Activated effector memory CD4-positive, alpha-beta T cell treated with anti-CD3 and anti-CD28 coated beads, Interleukin-2, amount 50 U/mL, for 16 hours (primary cell): ENCODE measurements at regions not wholly inside any gene's neighbourhood (a gene's known extent, or its start where the extent isn't known, plus 50 kb on each side); places are given as distances from the start of the nearest gene placed in this dataset.
A peak's percentile ranks its signal among the peaks of the same experiment; 100 is the strongest.

Experiments
- DNase-seq: peaks from one replicate; pipeline ENCODE4 v3.0.0-alpha.2; 2020

- peak; percentile 60 for DNase-seq
These were observed 93.2 kb upstream of the SYT13 start for GRCh38 chr11:45379162-45379863.

- DNase-seq = peak; percentile 38
These were observed 92.4 kb upstream of the SYT13 start for GRCh38 chr11:45378516-45378915.

GRCh38 chr11:45374653-45375059 lies 88.5 kb upstream of the SYT13 start:
- peak; percentile 61 for DNase-seq

- peak; percentile 2 for DNase-seq
These were observed 88.0 kb upstream of the SYT13 start for GRCh38 chr11:45374130-45374529.

DNA sequence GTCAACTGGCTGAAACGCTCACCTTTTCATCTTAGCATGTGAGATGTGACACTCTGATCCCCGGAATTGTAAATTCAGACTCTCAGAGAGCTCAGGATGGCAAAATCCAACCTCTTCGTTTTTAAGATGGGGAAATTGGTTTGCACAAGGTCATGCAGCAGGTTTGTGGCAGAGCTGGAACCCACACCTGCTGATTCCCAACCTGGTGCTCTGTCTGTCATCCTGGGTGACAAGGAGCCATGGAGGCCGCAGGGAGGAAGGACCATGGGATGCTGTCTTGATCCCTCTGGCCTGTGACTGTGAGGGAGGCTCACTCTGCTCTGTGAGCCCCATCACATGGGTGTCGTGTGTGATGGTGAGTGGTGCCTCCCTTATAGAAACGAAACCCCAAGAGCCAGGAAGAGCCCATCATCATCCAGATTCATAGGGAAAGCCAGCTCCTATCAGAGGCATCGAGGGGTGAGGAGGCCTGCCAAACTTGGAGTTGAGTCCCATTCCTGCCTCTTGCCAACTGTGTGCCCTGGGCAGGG lies 87.4 kb upstream of the SYT13 start:
- peak; percentile 31 for DNase-seq

DNA sequence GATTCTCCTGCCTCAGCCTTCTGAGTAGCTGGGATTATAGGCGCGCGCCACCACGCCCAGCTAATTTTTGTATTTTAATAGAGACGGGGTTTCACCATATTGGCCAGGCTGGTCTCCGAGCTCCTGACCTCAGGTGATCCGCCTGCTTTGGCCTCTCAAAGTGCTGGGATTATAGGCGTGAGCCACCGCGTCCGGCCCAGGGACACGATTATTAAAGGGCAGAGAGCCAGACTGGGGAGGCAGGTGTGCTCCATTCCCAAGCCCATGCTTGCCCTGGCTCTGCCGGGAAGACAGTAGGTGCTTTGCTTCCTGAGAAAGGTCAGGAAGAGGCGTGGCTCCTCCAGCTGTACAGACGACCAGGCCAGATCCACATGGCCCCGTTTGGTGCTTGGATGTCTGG lies 86.3 kb upstream of the SYT13 start:
- peak; percentile 61 for DNase-seq

DNA sequence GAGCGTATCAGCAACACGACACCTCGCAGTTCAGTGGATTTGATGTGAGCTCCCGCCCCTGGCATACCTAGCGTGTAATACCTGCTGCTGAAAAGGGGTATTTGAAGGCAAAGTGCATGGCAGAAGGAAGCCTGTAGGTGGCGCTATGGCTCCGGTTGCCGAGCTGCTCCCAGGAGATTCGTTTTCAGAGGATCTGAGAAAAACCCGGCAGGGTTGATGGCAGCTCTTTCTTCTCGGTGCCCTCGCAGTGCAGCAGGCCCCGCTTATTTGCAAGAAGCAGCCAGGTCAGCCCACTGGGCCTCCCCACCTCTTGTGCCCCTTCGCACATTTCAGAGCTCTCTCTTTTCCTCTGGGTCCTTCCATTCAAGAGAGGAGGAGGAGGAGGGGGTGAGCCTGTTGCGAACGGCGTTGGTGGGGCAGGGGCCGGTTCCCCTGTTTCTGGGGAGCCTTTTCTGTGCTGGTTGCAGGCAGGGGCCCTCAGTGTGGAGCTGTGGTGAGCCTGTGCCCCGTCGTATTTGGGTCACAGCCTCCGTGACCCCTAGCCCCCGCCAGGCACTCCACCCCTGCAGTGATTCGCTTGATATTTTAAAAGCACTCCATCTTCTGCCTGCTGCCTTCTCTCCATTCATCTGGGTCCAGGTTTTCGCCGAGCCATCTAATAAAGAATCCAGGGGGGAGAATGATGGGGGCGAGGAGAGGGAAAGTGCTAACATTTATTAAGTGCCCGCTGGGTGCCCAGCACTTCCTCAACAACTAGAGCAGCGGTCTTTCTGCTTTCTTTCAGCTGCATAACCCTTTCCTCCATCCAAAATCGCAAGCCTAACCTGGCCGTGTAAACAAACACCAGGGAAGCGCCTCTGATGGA lies 85.3 kb upstream of the SYT13 start:
- DNase-seq = peak; percentile 88

DNA sequence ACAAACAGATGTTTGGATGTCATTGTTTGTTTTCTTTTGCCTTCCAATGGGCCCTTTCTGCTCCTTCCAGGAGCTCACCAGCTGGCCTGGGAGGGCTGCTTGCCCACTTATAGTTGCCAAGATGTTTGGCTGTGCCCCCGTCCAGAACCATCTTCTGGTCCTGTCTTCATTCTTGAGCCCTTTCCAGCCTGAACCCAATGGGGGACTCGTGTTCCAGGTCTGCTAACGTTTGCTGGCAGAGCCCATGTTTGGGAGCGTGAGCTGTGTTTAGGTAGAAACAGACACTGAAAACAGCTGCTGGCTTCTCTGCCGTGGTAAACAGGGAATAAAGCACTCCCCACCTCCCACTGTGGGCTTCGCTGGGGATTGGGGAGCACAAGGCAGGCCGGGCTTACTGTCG lies 83.2 kb upstream of the SYT13 start:
- DNase-seq = peak; percentile 41

DNA sequence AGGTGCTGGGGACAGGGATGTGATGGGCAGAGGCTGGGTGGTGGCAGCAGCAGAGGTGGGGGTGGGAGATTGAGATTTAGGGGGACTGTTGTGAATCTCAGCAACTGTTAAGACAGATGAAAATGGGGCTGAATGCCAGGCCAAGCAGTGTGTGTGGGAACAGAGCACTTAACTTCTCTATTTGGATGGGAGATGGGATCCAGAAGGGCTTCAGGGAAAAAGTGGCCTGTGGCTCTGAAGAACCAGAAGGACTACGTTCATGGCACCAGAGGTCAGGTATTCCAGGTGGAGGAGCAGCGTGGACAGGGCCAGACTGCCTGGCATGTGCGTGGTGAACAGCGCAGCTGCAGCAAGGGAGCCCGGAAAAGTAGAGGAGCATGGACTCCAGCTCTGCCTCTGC lies 82.6 kb upstream of the SYT13 start:
- peak; percentile 28 for DNase-seq

DNA sequence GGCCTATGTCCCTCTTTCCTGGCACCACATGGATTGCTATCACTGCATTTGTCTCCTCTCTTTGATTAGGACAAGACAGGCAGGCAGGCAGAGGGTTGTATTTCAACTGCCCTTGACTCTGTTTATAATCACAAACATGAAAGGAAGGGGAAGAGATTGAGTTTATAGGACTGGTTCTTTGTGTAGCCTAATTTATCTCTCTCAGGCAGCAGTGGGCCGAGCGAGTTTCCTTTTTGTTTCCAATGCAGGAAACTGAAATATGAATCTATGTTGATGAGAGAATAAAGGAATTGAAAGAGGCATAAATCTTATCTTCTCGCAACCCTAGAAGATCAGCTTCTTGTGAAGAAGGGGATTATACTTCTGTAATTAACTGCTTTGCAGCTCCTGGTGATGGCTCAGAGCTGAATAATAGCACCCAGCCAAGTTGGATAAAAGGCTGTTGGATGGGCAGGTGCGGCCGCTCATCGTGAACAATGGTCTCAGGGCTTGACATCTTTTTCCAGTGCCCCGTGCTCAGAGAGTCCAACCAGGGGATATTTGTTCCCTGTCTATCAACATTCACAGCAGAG lies 80.6 kb upstream of the SYT13 start:
- peak; percentile 22 for DNase-seq

DNA sequence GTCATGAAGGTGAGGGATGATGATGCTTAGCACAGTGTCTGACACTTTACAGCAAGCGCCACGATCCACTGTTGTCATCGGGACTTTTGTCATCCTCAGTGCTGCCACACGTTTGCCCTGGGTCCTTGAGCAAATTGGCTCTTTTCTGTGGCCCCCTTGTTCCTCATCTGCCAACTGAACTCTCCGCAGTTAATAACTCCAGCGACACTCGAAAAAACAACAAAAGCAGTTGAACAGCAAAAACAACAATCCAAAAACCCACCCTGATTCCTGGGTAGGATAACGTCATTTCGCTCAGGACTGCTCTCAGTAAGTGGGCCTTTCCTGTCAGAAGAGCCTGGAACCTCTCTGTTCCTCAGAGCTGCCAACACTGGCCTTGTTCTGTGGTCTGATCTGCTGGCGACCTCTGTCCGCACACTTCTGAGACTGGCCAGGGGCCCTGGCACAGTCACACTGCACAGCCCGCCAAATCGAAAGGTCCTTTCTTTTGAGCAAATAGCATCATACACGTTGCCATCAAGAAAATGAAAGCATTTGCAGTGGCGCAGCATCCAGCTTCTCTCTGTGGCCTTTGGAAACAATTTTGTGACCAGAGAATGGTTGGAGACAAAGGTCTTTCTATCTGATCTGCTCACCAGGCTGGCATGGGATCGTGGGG lies 79.9 kb upstream of the SYT13 start:
- peak; percentile 36 for DNase-seq

DNA sequence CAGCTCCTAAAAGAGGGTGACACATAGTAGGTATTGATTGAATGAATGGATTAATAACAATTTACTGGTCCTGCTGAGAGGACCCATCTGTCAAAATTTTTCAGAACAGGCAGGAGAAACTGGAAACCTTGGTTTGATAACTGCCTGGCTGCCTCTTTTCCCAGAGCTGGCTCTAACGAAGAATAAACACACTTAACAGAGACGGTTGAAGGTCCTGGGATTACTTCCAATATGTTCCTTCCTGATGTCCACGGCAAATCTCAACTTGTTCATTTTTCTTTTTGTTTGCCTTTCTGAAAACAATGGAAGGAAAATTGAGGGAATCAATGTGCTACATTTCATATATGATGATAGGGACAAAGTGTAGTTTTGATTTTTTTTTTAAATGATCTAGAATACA lies 76.5 kb upstream of the SYT13 start:
- no peak for DNase-seq

GRCh38 chr11:45361551-45361950 lies 75.4 kb upstream of the SYT13 start:
- peak; percentile 12 for DNase-seq

DNA sequence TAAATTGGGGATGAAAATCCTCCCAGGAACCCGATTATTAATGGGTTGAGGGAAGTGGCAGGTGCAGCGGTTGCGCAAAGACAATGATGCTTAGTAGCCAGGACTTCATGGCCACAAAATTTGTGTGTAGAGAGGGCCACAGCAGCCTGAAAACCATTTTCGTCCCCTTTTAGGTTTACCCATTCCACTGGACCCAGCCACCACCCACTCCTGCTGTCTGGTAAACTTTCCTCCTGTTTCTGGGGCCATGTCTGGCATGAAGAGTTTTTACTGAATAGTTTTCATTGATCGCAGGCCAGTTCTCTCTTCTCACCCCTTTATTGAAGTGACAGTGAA lies 69.5 kb upstream of the SYT13 start:
- no peak for DNase-seq

DNA sequence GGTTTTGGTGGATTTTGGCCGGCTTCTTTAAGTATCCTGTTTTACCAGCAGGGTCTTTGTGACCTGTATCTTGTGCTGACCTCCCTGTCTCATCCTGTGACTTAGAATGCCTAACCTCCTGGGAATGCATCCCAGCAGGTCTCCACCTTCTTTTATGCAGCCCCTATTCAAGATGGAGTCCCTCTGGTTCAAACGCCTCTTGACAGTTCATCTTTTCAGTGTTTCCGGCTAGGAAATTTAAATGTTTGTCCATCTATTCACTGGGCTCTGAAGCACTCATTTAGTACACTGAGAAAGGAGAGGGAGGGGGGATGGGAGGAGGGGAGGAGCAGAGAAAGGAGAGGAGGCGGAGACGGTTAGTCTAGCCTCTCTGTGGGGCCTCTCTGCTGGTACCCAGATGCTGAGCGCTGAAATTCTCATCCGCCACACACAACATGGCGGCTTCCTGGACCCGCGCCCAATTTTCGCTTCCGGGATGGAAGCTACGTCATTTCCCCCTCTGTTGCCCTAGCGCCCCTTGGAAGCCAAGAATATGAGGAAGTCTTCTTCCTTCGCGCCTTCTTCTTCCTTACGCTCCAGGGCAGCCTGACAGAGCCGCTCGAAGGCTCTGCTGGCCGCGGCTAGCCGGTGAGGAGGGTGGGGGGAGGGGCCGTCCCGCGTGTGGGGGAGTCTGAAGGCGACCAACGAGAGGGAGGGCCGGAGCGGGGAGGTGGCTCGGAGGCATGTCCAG lies 69.0 kb upstream of the SYT13 start:
- peak; percentile 95 for DNase-seq

- no peak for DNase-seq
These were observed 62.6 kb upstream of the SYT13 start for GRCh38 chr11:45348729-45349128.

DNA sequence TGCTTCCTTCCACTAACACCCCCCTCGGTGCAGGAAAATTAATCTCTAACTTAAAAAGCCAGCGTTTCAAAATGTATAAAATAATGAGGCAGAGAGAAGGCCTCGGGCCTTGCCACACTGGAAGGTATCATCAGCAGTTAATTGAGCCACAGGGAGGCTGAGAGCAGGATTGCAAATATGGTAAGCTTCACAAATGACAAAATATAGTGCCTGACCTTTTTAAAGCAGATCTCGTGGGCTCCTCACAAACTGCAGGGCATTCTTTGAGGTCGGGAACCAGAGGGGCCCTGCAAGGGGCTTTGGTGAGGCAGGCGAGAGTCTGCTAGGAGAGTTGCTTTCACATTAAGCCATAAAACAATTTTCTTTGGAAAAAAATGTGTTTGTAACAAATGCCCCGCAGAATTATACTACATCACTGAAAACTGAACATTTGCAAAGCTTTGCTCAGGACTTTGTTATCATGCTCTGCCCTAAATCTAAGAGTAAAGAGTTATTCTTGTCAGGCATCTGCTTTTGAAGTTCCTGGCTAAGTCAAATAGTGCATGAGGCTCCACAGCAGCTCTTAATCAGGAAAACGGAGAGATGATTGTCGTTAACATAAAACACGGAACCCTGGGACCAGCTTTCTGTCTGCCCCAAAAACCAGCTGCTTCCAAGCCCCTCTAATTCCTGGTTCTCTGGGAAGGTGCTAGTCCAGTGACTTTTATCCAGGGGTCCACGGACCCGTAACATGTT lies 61.4 kb upstream of the SYT13 start:
- no peak for DNase-seq

DNA sequence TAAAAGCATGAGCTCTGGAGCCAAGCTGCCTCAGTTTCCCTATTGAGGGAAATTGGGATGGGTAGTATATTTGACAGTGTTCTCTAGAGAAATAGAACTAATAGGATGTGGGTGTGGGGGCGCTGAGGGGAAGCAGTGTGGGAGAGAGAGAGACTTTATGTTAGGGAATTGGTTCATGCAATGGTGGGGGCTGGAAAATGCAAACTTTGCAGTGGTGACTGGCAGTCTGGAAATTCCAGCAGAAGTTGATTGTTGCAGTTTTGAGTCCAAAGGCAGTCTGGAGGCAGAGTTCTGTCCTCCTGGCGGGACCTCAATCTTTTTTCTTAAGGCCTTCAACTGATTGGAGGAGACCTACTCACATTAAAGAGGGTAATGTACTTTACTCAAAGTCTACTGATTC lies 59.4 kb upstream of the SYT13 start:
- no peak for DNase-seq

DNA sequence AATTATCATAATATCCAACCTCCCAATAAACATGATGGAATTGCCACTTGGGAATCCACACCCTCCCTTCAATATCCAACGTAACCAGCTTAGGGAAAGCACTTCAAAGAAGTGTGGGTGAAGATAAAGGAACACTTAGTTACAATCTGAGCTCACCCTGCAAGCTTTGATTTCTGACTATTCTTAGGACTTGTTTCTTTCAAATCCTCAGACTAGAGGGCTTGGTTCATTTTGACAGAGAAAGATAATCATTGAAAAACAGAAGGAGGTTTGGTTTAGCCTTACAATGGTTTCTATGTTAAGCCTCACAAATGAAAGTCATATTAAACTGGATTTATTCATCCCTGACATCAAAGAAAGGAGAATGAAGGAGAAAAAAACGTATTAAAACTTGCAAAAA lies 57.9 kb upstream of the SYT13 start:
- no peak for DNase-seq

DNA sequence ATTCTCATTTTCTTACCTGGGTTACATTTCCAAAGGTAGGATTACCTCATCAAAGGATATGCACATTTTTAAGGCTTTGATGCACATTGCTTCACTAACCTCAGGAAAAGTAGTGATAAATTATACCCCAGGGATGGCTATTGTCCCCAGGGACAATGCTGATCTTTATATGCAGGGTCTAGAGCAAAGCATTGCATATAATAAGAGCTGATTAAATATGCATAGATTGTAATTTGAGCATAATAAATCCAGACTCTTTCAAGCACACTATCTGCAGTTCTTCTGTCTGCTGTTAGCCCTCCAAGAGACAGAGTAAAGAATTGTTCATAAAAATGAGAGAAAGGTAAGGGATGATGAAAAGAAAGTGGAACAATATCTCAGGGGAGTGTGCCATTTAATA lies 57.3 kb upstream of the SYT13 start:
- no peak for DNase-seq

DNA sequence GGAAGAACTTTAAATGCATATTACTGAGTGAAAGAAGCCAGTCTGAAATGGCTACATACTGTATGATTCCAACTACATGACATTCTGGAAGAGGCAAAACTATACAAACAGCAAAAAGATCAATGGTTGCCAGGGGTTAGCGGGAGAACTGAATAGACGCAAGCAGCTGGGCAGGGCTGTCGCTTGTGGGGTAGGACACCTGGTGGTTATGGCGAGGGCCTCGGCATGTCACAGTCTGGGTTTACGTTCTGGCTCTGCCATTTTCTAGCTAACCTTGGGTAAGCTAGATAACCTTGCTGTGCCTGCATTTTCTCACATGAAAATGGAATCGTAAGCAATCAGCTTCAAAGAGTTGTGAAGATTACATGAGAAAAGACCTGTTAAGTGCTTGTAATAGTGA lies 55.2 kb upstream of the SYT13 start:
- DNase-seq = no peak
